ENCODE measurements at regions not wholly inside any gene's neighbourhood (a gene's known extent, or its start where the extent isn't known, plus 50 kb on each side); places are given as distances from the start of the nearest gene placed in this dataset.

DNA sequence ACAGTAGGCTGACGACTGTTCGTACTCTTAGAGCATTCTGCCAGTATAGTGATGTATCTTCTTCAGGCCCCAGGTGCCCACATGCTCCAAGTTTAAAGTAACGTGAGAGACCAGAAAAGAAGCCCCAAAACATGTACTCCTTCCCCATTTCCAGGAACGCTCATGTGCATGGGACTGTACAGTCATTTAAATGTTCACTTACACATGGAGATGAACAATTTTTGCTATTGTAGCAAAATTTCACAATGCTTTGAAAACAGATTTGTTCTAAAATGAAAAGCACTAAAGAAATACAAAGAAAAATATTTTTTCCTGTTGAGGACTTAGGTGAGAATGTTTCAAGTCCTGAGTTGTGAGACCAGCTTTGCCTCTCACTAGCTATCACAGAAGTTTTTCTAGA lies 269.3 kb upstream of the PRDM1 start:
- H3K9ac ChIP-seq (ENCODE audit: insufficient read depth, low read length, poor library complexity, severe bottlenecking), result no peak overlapping the region
- no peak overlapping the region for H3K4me2 ChIP-seq (replicated peaks; ENCODE audit: extremely low read depth, low read length, poor library complexity, severe bottlenecking)
- H3K27me3 ChIP-seq (ENCODE audit: control insufficient read depth in 2 of 2, insufficient read depth in 2 of 2, low read length in 2 of 2), result no peaks in the 10 kb centered on the region
- peaks cover 10% of the 10 kb centered on the region in 2 donors for H3K4me1 ChIP-seq (ENCODE audit: control insufficient read depth in 1 of 2, insufficient read depth in 2 of 2, low read length in 2 of 2)
- no peak overlapping the region for H3K27ac ChIP-seq (ENCODE audit: low read depth in 1 of 2, low read length in 2 of 2)
- WGBS (ENCODE audit: insufficient coverage), result no CpG with 5 or more reads among the region's 4 CpGs
- H3K27ac Mint-ChIP-seq, result no peak overlapping the region
- DNase-seq, result no peak
- no peak overlapping the region for H3K4me3 ChIP-seq (replicated peaks in 1 of 3; ENCODE audit: low read depth in 2 of 3, low read length in 3 of 3)
- no peak overlapping the region for H2AFZ ChIP-seq (ENCODE audit: insufficient read depth, low read depth, low read length, poor library complexity, severe bottlenecking)
- no peaks in the 10 kb centered on the region for H4K20me1 ChIP-seq (ENCODE audit: insufficient read depth, low read length)
- no peak for TF ChIP-seq CTCF (IDR thresholded peaks at IDR 0.05)
- H3K36me3 Mint-ChIP-seq, result peaks cover 0 to 2% of the 10 kb centered on the region in 2 donors
- peaks cover 0 to 4% (median 0%) of the 10 kb centered on the region in 3 donors for H3K27me3 Mint-ChIP-seq (ENCODE audit: low read depth in 3 of 3)
- H3K9me3 ChIP-seq (replicated peaks in 1 of 2; ENCODE audit: control insufficient read depth in 1 of 2, insufficient read depth in 1 of 2, low read length in 2 of 2), result no peaks in the 10 kb centered on the region
- H3K9me3 Mint-ChIP-seq, result peaks cover 0 to 3% (median 0%) of the 10 kb centered on the region in 7 donors
- no peaks in the 10 kb centered on the region for H3K36me3 ChIP-seq (replicated peaks in 1 of 2; ENCODE audit: control insufficient read depth in 1 of 2, insufficient read depth in 2 of 2, low read length in 2 of 2)
- peaks cover 20% of the 10 kb centered on the region for H3K4me1 Mint-ChIP-seq
- no peaks in the 10 kb centered on the region for H3K79me2 ChIP-seq (ENCODE audit: insufficient read depth, low read length)
- no peak overlapping the region for H3K4me3 Mint-ChIP-seq
- intact Hi-C loops (cut with micrococcal nuclease), result no loop called here

GRCh38 chr6:105815661-105816555 lies 270.2 kb upstream of the PRDM1 start:
- H3K4me1 Mint-ChIP-seq, result peaks cover 24% of the 10 kb centered on the region
- TF ChIP-seq CTCF (IDR thresholded peaks at IDR 0.05), result no peak
- H3K27ac Mint-ChIP-seq, result no peak overlapping the region

More at GRCh38 chr6:105815661-105816555, 270.2 kb upstream of the PRDM1 start:
- Histone ChIP-seq H3K4me1 (ENCODE audit: control insufficient read depth in 1 of 2, insufficient read depth in 2 of 2, low read length in 2 of 2) (peaks cover 14 to 17% of the 10 kb centered on the region in 2 donors), H3K9me3 (replicated peaks in 1 of 2; ENCODE audit: control insufficient read depth in 1 of 2, insufficient read depth in 1 of 2, low read length in 2 of 2) (no peaks in the 10 kb centered on the region), H3K4me2 (replicated peaks; ENCODE audit: extremely low read depth, low read length, poor library complexity, severe bottlenecking) (no peak overlapping the region), H3K36me3 (replicated peaks in 1 of 2; ENCODE audit: control insufficient read depth in 1 of 2, insufficient read depth in 2 of 2, low read length in 2 of 2) (no peaks in the 10 kb centered on the region), H2AFZ (ENCODE audit: insufficient read depth, low read depth, low read length, poor library complexity, severe bottlenecking) (no peak overlapping the region), H4K20me1 (ENCODE audit: insufficient read depth, low read length) (no peaks in the 10 kb centered on the region), H3K9ac (ENCODE audit: insufficient read depth, low read length, poor library complexity, severe bottlenecking) (no peak overlapping the region), H3K27ac (ENCODE audit: low read depth in 1 of 2, low read length in 2 of 2) (no peak overlapping the region), H3K79me2 (ENCODE audit: insufficient read depth, low read length) (no peaks in the 10 kb centered on the region), H3K27me3 (ENCODE audit: control insufficient read depth in 2 of 2, insufficient read depth in 2 of 2, low read length in 2 of 2) (no peaks in the 10 kb centered on the region), H3K4me3 (replicated peaks in 1 of 3; ENCODE audit: low read depth in 2 of 3, low read length in 3 of 3) (no peak overlapping the region)
- Mint-ChIP-seq H3K36me3 (no peaks in the 10 kb centered on the region), H3K4me3 (no peak overlapping the region), H3K27me3 (ENCODE audit: low read depth in 3 of 3) (peaks cover 0 to 4% (median 0%) of the 10 kb centered on the region in 3 donors), H3K9me3 (no peaks in the 10 kb centered on the region)
- WGBS (ENCODE audit: insufficient coverage), result 100% methylated on average over 5 of the region's 6 CpGs
- intact Hi-C loops (cut with micrococcal nuclease), result no loop called here
- DNase-seq, result no peak
